HG03442 (cell line): ENCODE measurements at regions not wholly inside any gene's neighbourhood (a gene's known extent, or its start where the extent isn't known, plus 50 kb on each side); places are given as distances from the start of the nearest gene placed in this dataset.

Experiments used
- ATAC-seq: cut with Tn5 transposase; IDR thresholded peaks from one replicate; pipeline ENCODE4 v1.9.1; 2021; ENCODE audit warnings: mild to moderate bottlenecking, moderate library complexity; ENCODE audit not compliant: unreplicated experiment

DNA sequence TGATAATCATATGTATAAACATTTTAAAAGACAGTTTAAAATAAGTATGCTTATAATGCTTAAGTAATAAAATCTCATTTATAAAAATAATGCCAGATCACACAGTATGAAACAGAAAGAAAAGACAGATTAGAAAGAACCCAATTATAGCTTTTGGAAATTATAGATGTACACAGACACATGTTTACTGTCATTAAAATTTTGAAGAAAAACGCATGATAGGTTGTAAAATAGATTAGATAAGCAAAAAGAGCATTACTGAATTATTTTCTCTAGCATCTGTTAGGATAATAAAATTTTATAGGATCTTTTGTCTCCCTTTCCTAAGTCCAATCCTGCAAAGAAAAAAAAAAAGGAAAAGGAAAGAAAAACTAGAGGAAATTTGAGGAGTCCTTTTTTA, 1107.3 kb upstream of the LRRN3 start:
- ATAC-seq, result no peak

DNA sequence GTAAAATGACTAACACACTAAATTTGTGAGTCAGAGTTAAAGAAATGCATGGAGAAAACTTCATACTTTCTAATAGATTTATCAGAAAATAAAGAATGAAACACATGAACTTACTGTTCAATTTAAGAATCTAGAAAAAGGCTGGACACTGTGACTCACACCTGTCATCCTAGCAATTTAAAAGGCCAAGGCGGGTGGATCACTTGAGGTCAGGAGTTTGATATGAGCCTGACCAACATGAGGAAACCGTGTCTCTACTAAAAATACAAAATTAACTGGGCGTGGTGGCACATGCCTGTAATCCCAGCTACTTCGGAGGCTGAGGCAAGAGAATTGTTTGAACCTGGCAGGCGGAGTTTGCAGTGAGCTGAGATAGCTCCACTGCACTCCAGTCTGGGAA, 1106.2 kb upstream of the LRRN3 start:
- no peak for ATAC-seq

DNA sequence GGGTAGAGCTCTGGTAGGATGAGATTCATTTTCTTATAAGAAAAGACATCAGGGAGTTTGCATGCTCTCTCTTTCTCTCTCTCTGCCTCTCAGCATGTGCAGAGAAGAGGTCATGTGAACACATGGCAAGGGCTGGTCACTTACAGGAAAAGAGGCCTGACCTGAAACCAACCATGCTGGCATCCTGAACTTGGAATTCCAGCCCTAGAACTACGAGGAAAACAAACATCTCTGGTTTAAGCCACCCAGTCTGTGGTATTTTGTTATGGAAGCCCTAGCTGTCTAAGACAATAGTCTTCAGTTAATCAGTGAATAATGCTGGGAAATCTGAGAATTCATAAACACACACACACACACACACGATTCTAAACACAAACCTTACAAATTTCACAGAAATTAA, 1104.2 kb upstream of the LRRN3 start:
- ATAC-seq, result no peak

DNA sequence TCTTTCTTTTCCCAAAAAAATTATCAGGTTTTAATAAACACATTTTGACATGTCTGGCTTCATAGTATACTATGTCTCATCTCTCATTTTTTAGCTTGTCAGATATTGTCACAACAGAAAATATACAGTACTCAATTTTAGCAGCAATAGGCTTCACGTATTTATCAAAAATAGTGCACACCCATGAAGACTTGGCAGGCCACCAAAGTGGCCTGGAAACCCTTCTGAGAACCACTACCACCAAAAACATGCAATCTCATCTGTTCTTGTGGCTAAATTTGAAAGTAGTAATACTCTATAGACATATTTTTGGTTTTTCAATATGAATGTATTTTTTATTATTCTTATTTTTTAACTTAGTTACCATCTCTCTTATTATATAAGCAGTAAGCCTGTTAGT, 1094.5 kb upstream of the LRRN3 start:
- no peak for ATAC-seq

DNA sequence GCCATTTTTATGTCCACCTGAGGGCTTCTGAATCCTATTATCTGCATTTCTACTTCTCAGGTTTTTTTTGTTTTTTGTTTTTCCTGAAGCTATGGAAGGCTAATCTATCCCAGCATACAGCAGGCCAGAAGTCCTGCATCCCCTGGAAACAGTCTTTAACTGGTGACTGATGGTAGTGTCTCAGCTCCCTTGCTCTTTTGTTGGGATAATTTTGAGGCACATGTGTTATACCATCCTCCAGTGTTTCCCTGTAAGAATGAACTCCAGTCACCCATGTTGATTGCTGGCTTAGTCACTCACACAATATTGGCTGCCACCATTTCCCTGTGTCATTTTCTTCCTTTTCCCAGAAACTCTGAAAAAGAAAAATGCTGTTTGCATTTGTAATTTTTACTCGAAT, 1094.0 kb upstream of the LRRN3 start:
- ATAC-seq, result no peak

DNA sequence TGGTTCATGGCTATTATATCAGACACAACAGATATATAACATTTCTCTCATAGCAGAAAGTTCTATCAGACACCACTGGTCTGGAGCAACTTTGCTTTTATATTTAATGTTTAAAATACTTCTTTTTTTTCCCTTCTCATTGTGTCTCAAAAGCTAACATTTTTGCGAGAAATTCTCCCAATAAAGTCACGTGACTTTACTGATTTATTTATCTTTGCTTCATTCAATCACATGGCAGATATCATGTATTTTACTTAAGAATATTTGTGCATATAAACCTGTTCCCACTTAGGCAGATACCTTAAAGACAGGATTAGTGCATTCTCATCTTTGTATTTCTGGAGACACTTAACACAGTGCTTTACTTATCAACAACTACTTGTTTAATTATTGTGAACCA, 1093.1 kb upstream of the LRRN3 start:
- ATAC-seq, result no peak

DNA sequence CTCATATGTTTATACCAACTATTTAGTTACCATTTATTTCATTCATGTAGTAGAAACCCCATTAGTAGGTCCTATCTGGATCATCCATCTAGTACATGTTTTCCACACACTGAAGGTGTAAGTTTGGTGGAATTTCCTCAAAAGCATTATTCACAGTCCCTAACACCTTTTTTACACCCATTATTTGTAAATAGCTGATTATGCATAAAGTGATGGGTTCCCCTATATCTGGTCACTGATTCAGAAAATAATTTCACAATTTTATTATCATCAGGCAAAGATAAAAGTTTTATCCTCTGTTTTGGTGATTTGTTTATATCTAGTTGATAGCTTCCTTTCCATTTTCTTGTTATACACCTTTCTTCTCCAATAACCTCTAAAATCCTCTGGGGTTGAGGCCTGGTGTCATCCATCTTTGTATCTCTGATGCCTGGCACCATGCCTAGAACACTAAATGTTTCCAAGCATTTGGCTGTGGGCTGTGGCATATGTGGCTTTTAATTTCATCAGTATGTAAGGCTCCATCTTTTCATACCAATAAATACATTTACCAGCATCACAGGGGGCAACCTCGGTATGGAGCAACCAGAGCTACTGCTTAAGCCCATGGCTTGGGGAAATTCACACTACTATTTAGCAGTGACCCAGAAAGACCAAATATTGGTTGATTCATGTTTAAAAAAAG, 1089.5 kb upstream of the LRRN3 start:
- ATAC-seq, result no peak

DNA sequence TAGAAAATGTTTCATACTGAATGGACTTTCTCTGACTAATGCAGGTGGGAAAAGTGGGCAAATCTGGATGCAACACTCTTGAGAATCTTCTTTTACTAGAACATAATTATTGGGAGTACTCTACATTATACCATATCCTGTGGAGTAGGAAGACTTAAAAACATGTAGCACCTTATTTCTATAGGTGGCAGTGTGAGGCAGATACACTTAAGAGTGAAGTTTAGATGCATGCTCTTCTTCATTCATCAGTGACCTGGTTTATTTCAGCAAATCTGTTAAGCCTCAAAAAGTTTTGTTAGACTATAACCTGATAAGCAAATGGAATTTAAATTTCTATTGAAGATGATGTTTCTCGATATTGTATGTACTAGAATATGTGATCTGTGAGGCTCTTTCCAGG, 1087.1 kb upstream of the LRRN3 start:
- ATAC-seq, result no peak

DNA sequence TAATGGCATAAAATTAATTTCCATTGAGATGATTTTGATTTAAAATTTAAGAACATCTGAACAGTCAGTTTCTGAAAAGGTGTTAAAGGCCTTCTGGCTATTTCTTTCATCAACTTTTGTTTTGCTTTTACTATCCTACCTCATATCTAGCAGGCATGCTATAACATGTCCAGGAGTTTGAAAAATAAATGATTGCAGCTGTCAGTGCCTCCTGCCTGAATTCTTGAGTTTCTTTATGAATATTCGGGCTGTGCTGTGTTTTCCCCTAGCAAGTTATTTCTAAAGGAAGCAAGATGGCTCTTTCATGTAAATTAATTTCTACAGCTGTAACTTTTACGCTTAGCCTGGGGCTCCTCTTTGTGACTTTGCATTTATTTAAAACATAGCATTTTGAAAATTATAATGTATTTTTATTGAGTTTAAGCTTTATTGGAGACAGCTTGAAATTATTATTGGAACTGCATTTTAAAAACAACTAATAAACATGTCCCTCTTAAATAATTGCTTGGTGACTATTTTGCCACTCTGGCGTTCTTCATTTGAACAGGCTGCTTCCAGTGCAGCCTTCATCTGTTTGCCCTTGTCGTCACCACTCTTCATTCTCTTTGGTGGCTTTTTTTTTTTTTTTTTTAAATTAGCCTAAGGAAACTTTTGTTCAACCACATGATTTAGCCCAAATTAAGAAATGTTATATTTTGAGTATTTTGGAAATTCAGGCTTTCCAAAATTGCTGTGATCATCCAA, 1083.4 kb upstream of the LRRN3 start:
- ATAC-seq, result peak; percentile 64

DNA sequence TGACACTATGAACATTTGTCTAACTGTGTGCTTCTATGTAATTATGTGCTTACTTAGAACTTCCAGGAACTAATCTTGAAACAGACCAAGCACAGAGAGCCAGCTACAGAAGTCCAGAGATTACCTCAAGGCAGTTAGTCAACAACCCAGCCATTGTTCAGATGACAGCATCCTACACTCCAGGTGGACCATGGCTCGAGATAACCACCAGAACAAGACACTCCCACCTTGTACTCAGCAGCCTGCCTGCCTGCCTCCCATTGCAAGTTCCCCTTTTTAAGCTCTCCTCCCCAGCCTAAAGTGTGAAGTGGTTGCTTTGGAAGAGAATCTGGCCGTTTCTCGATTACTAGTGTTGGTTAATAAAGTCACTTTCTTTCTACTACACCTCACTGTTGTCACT, 1080.6 kb upstream of the LRRN3 start:
- ATAC-seq, result peak; percentile 43

DNA sequence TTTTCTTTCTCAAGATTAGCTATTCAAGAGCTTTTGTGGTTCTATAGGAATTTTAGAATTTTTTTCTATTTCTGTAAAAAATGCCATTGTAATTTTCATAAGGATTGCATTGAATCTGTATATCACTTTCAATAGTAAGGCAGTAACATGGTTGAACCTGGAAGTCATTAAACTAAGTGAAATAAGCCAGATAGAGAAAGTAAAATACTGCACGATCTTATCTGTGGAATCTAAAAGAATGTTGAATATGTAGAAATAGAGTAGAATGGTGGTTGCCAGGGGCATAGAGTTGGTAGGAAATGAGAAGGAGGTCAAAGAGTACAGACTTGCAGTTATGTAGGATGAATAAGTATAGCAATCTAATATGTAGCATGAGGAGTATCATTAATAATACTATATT, 1073.5 kb upstream of the LRRN3 start:
- ATAC-seq, result no peak

DNA sequence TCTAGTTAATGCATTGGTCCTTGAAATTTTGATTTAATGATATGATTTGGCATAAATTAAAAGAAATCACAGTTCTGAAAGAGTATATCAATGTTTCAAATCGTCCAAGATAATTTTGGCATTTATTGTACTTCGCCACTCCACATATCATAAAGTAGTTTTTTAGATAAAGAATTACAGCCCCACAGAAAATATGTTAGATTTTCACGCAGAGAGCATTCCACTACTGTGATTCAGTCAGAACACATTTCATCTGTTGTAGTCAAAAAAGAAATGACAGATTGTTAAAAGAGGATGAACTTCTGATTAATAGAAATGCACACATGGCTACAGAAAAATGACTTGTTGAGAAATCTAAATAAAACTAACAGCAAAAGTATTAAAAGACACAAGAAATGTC, 1063.5 kb upstream of the LRRN3 start:
- no peak for ATAC-seq

DNA sequence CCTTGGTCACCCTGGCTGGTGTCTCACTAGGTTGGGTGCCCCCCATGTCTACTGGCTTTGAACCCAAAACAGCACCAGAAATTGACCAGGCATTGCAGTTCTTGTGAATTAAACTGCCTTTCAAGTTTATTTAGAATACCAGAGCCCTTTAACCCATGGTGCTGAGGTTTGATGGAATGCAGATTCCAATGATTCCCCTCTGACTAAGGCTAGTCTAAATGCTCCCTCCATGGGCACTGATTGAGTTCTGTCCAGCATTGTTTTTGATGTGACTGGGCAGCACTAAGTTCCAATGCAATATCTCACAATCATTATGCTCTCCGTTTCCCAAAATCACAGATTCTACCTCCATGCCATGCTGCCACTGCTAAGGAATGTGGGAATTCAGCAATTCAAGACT, 1047.4 kb upstream of the LRRN3 start:
- no peak for ATAC-seq

DNA sequence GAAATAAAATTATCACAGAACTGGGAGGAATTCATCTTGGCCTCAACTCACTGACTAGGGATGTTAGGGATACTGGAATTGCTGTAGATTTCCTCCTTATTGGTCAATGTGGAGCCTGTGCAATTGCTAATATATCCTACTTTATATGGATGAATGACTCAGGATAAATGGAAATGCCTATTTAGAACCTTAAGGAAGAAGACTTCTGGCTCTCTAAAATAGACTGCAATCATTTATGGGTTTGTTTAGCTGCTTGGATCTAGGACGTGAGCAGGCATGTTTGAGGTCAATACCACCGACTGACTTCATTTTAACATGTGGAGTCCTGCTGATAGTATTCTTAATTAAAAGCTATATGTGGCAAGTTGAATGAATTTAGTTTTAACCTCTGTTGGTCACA, 1040.1 kb upstream of the LRRN3 start:
- no peak for ATAC-seq

DNA sequence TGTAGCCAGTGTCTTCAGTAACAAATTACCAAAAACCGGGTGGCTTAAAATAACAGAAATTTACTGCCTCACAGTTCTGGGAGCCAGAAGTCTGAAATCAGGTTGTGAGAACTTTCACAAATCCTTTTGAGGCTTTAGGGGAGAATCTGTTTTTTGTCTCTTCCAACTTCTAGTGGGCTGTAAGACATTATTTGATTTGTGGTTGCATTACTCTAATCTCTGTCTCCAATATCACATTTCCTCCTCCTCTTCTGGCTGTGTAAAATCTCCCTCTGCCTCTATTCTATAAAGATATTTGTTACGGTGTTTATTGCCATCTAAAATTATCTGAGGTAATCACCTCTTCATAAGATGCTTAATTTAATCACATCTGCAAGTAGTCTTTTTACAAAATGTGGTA, 1039.6 kb upstream of the LRRN3 start:
- no peak for ATAC-seq

DNA sequence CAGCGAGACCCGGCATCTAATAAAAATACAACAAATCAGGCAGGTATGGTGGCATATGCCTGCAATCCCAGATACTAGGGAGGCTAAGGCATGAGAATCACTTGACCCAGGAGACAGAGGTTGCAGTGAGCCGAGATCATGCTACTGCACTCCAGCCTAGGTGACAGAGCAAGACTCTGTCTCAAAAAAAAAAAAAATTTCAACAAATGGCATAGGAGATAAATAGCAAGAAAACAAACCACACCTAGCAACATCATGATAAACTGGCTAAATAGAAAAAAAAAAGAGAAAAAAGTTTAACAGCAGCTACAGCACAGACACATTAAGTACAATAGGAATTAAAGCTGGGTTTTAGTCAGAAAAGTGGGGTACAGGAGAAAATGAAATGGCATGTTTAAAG, 1034.6 kb upstream of the LRRN3 start:
- ATAC-seq, result no peak

DNA sequence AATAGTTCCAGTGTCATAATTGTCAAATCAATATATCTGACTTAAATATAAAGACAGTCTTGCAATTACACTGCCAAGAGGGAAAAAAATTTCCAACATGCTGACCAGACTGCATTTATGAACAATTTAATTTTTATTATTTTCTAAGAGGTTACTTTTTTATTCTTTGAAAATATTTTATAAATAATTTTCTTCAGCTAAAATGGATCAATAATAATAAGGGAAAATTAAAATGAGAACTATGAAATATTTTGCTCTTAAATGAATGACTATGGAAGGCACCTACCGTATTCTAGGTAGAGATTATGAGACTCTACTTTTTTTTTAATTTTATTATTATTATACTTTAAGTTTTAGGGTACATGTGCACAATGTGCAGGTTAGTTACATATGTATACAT, 1032.5 kb upstream of the LRRN3 start:
- no peak for ATAC-seq

DNA sequence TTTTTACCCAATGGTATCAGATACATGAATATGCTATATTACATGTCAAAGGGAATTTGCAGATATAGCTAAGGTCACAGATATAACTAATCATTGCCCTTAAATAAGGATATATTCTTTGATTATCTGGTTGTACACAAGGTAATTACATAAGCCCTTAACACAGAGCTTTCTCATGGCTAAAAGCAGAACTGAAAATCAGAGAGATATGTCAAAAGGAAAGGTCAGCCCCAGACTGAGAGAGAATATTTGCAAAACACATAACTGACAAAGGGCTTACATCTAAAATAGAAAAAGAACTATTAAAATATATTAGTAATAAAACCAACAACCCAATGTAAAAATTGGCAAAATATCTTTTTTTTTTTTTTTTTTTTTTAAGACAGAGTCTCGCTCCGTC, 1029.5 kb upstream of the LRRN3 start:
- peak; percentile 76 for ATAC-seq

DNA sequence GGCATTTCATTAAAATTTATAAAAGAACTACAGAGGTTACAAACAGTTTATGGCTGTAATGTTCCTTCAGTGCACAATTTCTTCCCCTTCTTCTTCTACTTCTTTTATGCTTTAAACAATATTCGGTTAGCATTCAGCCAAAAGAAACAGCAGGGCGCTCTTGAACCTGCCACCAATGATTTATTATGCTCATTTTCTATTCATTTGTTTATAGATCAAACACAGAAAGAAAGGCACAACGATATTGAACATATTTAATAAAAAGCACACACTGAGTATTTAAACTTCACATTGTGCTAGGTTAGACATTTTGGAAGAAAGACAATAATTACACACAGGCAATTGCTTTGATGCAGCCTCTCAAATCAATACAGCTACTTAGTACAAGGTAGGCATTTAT, 1025.8 kb upstream of the LRRN3 start:
- no peak for ATAC-seq

DNA sequence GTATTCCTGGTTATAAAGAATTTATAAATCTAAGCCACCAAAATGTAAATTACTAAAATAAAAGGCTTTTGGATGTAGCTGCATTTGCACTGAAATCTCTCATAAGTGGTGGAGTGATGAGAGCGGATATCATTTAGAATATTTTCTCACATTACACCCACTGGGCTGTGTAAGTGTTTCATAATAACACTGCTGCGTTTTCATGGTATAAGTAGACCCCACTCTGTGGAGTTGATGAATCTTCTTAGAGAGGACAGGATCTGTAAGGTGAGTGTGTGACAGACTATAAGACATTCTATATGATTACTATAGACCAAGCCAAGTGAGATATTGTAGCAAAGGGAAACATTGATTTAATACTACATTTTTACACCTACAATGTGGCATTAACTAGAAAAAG, 1024.1 kb upstream of the LRRN3 start:
- ATAC-seq, result no peak

DNA sequence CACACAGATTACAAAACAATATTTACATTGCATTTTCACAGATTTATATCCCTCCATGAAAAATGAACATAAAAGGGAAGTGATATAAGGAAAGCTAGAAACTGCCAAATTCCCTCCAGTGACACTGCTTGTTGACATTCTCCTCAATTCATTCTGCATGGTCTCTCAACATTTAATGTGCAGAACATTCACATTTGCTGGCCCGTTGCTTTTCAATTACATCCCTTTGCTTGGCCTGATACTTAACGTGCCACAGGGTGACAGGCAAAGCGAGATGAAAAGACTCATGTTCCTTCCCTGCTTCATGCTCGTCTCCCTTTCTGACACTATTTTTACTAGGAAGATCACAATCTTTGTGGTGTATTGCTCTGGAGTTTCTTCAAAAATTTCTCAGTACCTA, 1019.7 kb upstream of the LRRN3 start:
- no peak for ATAC-seq

DNA sequence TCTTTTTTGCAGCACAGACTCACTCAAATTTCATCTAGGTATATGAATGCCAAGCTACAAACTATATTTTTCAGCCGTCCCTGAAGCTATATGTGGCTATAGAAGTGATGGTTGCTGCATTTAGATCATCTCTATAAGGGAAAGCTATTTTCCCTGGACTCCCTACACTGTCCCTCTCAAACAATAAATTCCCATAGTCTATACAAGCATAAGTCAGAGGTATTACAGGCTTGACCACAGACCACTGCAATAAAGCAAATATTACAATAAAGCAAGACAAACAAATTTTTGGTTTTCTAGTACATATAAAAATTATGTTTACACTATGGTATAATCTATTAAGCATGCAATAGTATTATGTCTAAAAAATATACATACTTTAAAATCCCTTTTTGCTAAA, 1015.5 kb upstream of the LRRN3 start:
- ATAC-seq, result no peak

DNA sequence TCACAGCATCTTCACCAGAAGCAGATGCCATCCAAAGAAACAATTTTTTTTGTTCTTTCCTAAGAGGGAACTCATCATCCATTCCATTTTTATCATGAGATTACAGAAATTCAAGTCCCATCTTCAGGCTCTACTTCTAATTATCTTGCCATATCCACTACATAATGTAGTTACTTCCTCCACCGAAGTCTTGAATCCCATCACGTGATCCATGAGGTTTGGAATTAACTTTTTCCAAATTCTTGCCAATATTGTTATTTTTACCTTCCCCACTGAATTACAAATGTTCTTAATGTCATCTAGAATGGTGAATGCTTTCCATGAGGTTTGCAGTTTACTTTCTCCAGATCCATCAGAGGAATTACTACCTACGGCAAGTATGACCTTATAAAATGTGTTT, 1014.7 kb upstream of the LRRN3 start:
- no peak for ATAC-seq
